ENCODE measurements at regions not wholly inside any gene's neighbourhood (a gene's known extent, or its start where the extent isn't known, plus 50 kb on each side); places are given as distances from the start of the nearest gene placed in this dataset.

DNA sequence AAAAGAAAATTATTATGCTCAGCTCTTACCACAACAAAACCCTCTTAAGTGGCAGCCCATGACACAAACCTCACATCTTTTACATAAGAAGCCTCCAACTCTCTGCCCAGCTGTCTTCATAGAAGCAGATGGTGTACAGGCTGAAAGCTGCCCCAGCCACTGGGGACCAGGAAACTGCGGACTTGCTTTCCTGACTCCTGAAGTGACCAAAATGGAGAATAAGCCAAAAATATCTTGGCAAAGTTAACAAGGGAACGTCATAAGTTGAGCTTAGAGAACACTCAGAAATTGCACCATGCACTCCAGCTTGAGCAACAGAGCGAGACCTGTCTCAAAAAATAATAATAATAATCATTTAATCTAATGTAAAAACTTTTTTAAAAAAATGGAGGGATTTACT lies 160.3 kb upstream of the CDYL start:
- no peak for DNase-seq (ENCODE audit: low spot score)

DNA sequence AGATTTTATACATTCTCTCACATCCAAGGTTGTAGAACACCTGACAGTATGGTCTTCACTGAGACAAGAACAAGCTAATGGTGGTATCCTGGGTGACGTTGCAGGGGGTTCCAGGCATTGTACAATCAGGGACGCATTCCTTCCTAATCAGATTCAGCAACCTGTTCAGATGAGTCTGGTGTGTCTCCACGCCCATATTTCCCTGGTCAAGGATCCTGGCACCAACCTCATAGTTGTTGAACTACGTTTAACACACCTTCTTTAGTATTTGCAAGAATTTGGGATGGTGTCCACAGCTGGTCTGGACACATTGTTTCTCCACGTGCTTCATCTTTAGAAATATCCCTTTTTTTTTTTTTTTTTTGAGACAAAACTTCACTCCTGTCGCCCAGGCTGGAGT lies 161.0 kb upstream of the CDYL start:
- no peak for DNase-seq (ENCODE audit: low spot score)

GRCh38 chr6:4614637-4615036 lies 161.6 kb upstream of the CDYL start:
- DNase-seq (ENCODE audit: low spot score) = no peak

DNA sequence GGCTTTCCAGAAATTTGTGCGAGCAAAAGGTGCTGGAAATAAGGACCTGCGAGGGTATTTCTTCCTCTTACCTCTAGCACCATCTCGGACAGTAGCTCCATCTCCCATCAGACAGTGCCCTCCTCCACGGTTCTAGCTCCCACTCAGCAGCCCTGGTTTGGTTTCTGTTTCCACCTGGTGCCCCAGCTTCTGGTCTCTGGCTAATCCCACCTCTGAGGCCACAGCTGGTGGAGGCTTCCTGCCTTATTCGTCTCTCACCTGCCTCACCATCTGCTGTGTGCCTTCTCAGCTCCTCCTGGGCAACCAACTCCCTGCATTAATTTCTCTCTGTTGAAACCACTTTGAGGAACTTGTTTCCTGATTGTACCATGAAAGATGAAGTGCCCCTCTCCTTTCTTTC lies 162.4 kb upstream of the CDYL start:
- no peak for DNase-seq (ENCODE audit: low spot score)

- no peak for DNase-seq (ENCODE audit: low spot score)
Measured at GRCh38 chr6:4613381-4613780, 162.8 kb upstream of the CDYL start.

DNA sequence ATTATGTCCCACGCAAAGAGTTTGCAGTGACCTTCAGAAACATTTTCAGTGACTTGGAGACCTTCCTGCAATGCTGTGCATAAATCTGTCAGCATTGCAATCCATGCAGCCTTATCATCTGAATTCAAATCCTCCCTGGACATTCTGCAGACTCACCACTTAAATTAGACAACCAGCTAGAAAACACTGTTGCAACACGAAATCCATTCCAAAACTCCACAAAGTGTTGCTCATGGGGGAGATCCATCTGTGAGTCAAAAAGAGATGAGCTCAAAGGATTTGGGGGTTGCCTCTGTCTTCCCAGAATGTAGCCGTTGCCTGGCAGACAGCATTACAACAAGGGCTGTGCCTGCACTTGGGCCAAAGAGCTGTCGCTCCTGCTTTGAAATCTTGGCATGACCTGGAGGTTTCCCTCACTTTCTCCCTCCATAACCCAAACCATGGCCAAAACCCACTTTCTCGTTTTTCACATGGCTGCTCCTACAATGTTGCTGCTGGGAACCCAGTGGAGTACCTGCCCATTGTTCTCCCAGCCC lies 163.5 kb upstream of the CDYL start:
- no peak for DNase-seq (ENCODE audit: low spot score)

- no peak for DNase-seq (ENCODE audit: low spot score)
Measured at GRCh38 chr6:4611429-4612129, 164.6 kb upstream of the CDYL start.

- peak; percentile 66 for DNase-seq (ENCODE audit: low spot score)
Measured at GRCh38 chr6:4610256-4610655, 165.9 kb upstream of the CDYL start.

DNA sequence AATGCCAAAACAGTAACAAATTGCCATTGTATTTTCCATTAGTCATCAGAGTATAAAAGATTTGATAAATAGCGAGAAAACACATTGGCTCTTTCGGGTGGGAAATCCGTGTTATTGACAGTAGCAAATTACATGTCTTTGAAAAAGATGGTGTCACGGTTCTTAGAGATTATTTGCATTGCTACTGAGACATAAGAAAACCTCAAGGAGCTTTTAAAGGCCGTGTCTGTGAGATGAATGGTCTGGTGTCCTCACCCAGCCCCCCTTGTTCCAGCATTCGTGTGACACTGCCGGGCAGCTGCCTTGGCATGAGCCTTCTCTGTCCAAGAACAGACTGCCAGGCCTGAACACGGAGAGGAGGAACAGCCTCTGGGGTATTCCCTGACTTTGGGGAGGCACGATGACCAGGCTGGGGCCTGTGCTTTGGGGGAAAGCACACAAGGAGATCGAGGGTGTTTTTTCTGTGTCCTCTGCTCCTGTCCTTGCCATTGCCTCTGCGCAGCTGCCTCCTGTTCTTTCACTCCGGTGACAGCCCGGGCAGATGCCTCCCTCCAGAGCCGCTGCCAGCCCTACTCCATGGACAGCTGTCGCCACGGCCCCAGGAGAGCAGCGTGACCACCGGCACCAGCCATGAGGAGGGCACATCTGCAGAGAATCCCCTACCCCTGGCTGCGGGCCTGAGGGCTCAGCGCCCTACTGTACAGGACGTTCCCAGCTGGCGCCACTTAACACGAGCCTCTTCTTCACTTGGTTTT lies 167.7 kb upstream of the CDYL start:
- no peak for DNase-seq (ENCODE audit: low spot score)

DNA sequence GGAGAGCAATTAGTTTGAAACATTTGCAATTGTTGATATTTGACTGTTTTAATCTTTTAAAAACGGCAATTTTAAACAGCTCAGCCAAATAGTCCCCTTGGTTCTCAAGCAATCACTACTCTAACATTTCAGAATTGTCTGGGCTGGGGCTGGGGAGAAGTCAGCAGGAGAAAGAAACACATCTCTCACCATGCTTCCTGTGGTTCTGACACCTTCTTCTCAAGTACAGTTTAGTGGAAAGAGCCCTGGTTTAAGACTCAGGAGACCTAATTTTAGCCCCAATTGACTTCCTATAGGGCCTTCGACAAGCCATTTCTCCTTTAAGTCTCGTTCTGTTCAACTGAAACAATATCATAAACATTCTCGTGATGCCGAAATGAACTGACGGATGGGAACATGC lies 168.4 kb upstream of the CDYL start:
- no peak for DNase-seq (ENCODE audit: low spot score)

- DNase-seq (ENCODE audit: low spot score) = no peak
Measured at GRCh38 chr6:4606821-4607704, 169.1 kb upstream of the CDYL start.

DNA sequence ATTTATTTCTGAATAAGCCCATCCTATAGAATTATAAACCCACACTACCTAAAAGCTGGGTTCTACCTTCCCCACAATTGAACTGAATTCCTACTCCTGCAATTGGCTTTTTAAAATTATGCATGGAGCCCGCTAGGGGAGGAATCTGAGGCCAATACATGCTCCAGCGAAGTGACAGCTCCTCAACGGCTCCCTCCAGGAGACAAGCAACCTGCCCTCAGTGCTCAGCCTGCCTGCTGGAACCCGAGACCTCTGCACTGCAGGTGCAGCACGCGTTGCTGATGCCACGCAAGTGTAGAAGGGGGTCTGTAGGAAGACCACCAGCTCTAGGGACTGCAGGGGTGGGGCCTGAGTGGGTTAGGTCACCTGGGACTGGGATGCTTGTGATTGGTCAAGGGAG lies 170.2 kb upstream of the CDYL start:
- no peak for DNase-seq (ENCODE audit: low spot score)

- no peak for DNase-seq (ENCODE audit: low spot score)
Measured at GRCh38 chr6:4603856-4604369, 172.3 kb upstream of the CDYL start.

GRCh38 chr6:4603291-4603690 lies 172.9 kb upstream of the CDYL start:
- peak; percentile 65 for DNase-seq (ENCODE audit: low spot score)

- peak; percentile 26 for DNase-seq (ENCODE audit: low spot score)
Measured at GRCh38 chr6:4599924-4600323, 176.3 kb upstream of the CDYL start.

DNA sequence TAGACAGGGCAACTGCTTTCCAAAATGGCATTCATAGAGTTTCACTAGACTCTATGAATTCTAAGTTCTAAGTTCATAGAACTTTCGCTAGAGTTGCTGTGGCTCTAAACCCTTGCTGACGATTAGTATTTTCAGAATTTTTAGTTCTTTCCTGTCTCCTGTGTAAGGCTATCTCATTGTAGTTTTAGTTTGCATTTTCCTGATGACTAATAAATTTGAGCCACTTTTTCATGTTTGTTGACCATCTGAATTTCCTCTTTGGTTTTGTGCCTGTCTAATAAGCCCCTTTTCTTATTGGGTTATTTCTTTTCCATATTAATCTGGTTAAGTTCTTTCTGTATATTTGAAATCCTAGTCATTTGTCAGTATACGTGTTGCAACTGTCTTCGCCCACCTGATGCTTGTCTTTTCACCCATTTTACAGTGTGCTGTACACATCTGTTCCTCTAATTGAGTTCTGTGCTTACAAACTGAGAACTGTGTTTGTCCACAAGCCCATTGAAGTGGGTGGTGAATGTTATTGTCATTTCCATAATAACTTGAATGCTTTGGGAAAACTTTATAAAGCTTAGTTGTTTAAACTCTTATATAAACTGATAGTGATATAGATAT lies 177.7 kb upstream of the CDYL start:
- no peak for DNase-seq (ENCODE audit: low spot score)

GRCh38 chr6:4593951-4594350 lies 182.3 kb upstream of the CDYL start:
- no peak for DNase-seq (ENCODE audit: low spot score)

DNA sequence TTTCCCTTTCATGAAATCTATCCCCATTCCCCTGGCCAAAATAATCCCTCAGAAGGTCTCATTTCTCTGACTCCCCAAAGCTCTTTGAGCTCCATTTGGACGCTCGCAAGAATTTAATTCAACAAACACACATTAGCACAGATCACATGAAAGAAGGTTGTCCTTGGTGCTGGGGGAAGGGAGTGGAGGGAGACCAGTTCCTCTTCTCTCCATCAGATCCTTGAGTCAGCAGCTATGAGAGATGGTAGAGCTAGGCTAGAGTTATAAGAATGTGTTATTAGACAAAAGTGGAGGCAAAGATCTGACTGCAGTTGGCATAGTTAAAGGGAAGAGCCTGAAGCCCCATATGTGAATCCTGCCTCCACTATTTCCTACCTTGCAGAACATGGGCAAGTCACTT lies 184.2 kb upstream of the CDYL start:
- no peak for DNase-seq (ENCODE audit: low spot score)

GRCh38 chr6:4591218-4591617 lies 185.0 kb upstream of the CDYL start:
- DNase-seq (ENCODE audit: low spot score) = no peak

DNA sequence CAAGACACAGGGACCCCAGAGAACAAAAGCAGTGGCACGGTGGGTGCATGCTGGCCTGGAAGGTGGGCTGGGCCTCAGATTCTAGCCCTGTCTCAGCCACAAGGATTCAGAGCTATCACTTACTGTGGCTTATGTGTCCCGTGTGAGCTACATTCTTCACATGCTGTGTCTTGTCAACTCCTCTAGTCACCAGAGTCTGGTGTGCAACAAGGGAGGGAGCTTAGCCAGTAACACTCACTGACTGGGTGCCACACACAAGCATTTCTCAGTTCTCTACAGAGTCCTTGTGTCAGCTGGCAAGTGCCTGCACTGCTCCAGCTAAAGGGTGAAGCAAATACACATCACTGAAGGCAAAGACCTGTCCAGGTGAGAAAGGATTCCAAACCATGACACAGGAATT lies 186.9 kb upstream of the CDYL start:
- DNase-seq (ENCODE audit: low spot score) = no peak

DNA sequence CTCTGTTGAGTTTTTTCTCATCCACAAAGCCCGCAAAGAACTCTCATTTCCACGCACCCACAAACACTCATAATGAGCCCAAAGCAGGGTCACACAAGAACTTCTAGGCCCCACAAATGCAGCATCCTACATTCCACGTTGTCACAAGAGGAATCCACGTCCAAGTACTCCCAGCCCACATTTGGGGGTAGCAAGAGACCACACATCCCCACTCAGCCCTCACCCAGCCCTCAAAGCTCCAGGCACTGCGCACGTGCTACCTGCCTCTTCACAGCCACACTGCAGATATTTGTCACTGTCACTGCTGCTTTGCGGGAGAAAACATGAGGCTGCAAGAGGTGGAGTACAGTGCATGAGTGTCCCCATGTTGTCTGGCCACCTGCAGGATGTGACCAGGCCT lies 187.6 kb upstream of the CDYL start:
- DNase-seq (ENCODE audit: low spot score) = no peak

DNA sequence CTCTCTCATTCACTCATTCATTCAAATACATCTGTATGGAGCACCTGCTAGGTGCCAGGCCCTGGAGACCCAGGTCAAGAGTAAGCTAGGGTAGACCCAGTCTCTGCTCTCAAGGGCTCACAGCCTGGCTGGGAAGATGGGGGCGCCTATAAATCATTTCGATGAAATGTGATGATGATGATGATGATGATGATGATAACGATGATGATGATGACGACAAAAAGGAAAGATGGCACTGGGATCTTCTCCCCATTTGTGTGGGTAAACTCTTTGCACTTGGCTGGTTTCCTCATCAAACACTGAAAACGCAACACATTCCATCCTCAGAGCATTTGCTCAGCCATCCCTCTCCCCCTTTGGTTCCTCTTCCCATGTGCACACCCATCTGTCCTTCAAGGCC lies 188.0 kb upstream of the CDYL start:
- no peak for DNase-seq (ENCODE audit: low spot score)

Data from hepatic stellate cell (primary cell).